Caco-2 (cell line): ENCODE measurements at regions not wholly inside any gene's neighbourhood (a gene's known extent, or its start where the extent isn't known, plus 50 kb on each side); places are given as distances from the start of the nearest gene placed in this dataset.

ENCODE experiments used
- BruUV-seq: library from RNA; stranded (reverse); fragments of 400-500 nt; replicated peaks from 2 replicates; lab custom pipeline; 2021; lab: Mats Ljungman, UMichigan
- CTCF ChIA-PET: fragments of 300-600 bp; sonication (Branson Sonifier 250); formaldehyde crosslinking; loops from one replicate; lab custom pipeline; 2022; ENCODE audit warnings: antibody characterized with exemption; lab: Charles Lee
- POLR2A ChIA-PET: fragments of 300-600 bp; sonication (Branson Sonifier 250); formaldehyde crosslinking; loops from one replicate; lab custom pipeline; 2022; ENCODE audit warnings: antibody characterized with exemption; lab: Charles Lee
- DNase-seq, 2 experiments: peaks; one replicate each; pipeline versions ENCODE4 v3.0.0 to v3.0.0-alpha.2; 2020 to 2022
- H3K27me3 ChIP-seq: replicated peaks from 2 replicates; pipeline ENCODE4 v1.6.0; 2011; ENCODE audit warnings: low read length; ENCODE audit not compliant: control insufficient read depth, insufficient read depth
- H3K36me3 ChIP-seq: 2 replicates; pipeline ENCODE4 v1.5.1; 2011; ENCODE audit warnings: low read length; ENCODE audit not compliant: control insufficient read depth, insufficient read depth
- H3K4me1 ChIP-seq: fragments of 250-450 bp; sonication (Bioruptor Pico); 2 replicates; pipeline ENCODE4 v1.5.1; 2020; ENCODE audit warnings: mild to moderate bottlenecking
- H3K4me3 ChIP-seq: 2 replicates; pipeline ENCODE4 v1.5.1; 2011; ENCODE audit warnings: low read depth, mild to moderate bottlenecking, control low read depth, low read length
- H3K9me3 ChIP-seq: fragments of 250-450 bp; sonication (Bioruptor Pico); 2 replicates; pipeline ENCODE4 v1.5.1; 2020; ENCODE audit warnings: mild to moderate bottlenecking, moderate library complexity
- H3K27ac Mint-ChIP-seq: one replicate; pipeline ENCODE4 v1.8.0; 2022; ENCODE audit warnings: mixed read lengths; ENCODE audit not compliant: unreplicated experiment
- H3K27me3 Mint-ChIP-seq: one replicate; pipeline ENCODE4 v1.8.0; 2022; ENCODE audit warnings: mixed read lengths; ENCODE audit not compliant: insufficient read depth, unreplicated experiment
- H3K36me3 Mint-ChIP-seq: one replicate; pipeline ENCODE4 v1.8.0; 2022; ENCODE audit warnings: mild to moderate bottlenecking, mixed read lengths; ENCODE audit not compliant: insufficient read depth, unreplicated experiment
- H3K4me1 Mint-ChIP-seq: one replicate; pipeline ENCODE4 v1.8.0; 2022; ENCODE audit warnings: low read depth, mixed read lengths; ENCODE audit not compliant: unreplicated experiment
- H3K4me3 Mint-ChIP-seq: one replicate; pipeline ENCODE4 v1.8.0; 2022; ENCODE audit warnings: mild to moderate bottlenecking, moderate library complexity, mixed read lengths; ENCODE audit not compliant: unreplicated experiment
- H3K9me3 Mint-ChIP-seq: one replicate; pipeline ENCODE4 v1.8.0; 2022; ENCODE audit warnings: mixed read lengths; ENCODE audit not compliant: unreplicated experiment
- CTCF ChIP-seq, 2 experiments: fragments of 200-600 bp in 1 of 2; IDR thresholded peaks; 1 replicate in 1 of 2; 2 replicates in 1 of 2; pipeline versions ENCODE4 v1.5.1 to v1.8.0; 2011 to 2022; ENCODE audit warnings: antibody characterized with exemption in 1 of 2, control low read depth in 1 of 2, inconsistent platforms in 1 of 2, low read depth in 1 of 2, low read length in 1 of 2, mild to moderate bottlenecking in 1 of 2, moderate library complexity in 1 of 2; ENCODE audit not compliant: insufficient read depth in 1 of 2, severe bottlenecking in 1 of 2, unreplicated experiment in 1 of 2
- intact Hi-C: fragments of 100-400 bp; cut with micrococcal nuclease; formaldehyde crosslinking; loops from one replicate; pipeline ENCODE4 v1.10.0; 2022; ENCODE audit not compliant: unreplicated experiment

- no TSS peak for BruUV-seq
- CTCF ChIA-PET = no interaction called here
- intact Hi-C loops = no loop called here
Measured at GRCh38 chr2:196584903-196585302, 54.6 kb upstream of the CCDC150 start.

GRCh38 chr2:196586511-196586991 is 53.0 kb upstream of the CCDC150 start:
- Histone ChIP-seq H3K36me3 (no peaks in the 10 kb centered on the region), H3K9me3 (no peaks in the 10 kb centered on the region), H3K4me1 (no peaks in the 10 kb centered on the region; the same call in 1 of the 2 replicates), H3K27me3 (no peaks in the 10 kb centered on the region; the same call in 1 of the 2 replicates), H3K4me3 (no peak overlapping the region)
- BruUV-seq = no TSS peak
- no peak for TF ChIP-seq CTCF (IDR thresholded peaks at IDR 0.05; ENCODE audit: insufficient read depth in 1 of 2, low read depth in 1 of 2, low read length in 1 of 2, severe bottlenecking in 1 of 2, unreplicated experiment in 1 of 2)
- CTCF ChIA-PET = no interaction called here
- Mint-ChIP-seq H3K36me3 (no peaks in the 10 kb centered on the region), H3K9me3 (no peaks in the 10 kb centered on the region), H3K27me3 (peaks cover 18% of the 10 kb centered on the region), H3K27ac (no peak overlapping the region), H3K4me1 (peaks cover under 1% of the 10 kb centered on the region), H3K4me3 (no peak overlapping the region)
- intact Hi-C loops = no loop called here
- DNase-seq = no peak
- POLR2A ChIA-PET = no interaction called here

More at GRCh38 chr2:196584903-196585302, 54.6 kb upstream of the CCDC150 start:
- no peak overlapping the region for H3K4me3 ChIP-seq
- no peak for DNase-seq
- no peaks in the 10 kb centered on the region; the same call in 1 of the 2 replicates for H3K27me3 ChIP-seq
- Mint-ChIP-seq H3K27ac (no peak overlapping the region), H3K36me3 (peaks cover 5% of the 10 kb centered on the region), H3K9me3 (no peaks in the 10 kb centered on the region), H3K4me3 (no peak overlapping the region), H3K27me3 (peaks cover 13% of the 10 kb centered on the region), H3K4me1 (no peaks in the 10 kb centered on the region)
- H3K9me3 ChIP-seq = no peaks in the 10 kb centered on the region
- H3K36me3 ChIP-seq = no peaks in the 10 kb centered on the region
- no peak for TF ChIP-seq CTCF (IDR thresholded peaks at IDR 0.05; ENCODE audit: insufficient read depth in 1 of 2, low read depth in 1 of 2, low read length in 1 of 2, severe bottlenecking in 1 of 2, unreplicated experiment in 1 of 2)
- POLR2A ChIA-PET = no interaction called here
- no peaks in the 10 kb centered on the region for H3K4me1 ChIP-seq

- intact Hi-C loops = no loop called here
- ChIA-PET CTCF (no interaction called here), POLR2A (no interaction called here)
- Mint-ChIP-seq H3K27me3 (peaks cover 22% of the 10 kb centered on the region), H3K27ac (no peak overlapping the region), H3K4me3 (no peak overlapping the region), H3K9me3 (no peaks in the 10 kb centered on the region), H3K4me1 (peaks cover 5% of the 10 kb centered on the region), H3K36me3 (no peaks in the 10 kb centered on the region)
- no TSS peak for BruUV-seq
- no peak for DNase-seq
- Histone ChIP-seq H3K36me3 (no peaks in the 10 kb centered on the region), H3K4me1 (peaks cover 4% of the 10 kb centered on the region; the same call in 1 of the 2 replicates), H3K27me3 (no peaks in the 10 kb centered on the region; the same call in 1 of the 2 replicates), H3K4me3 (no peak overlapping the region), H3K9me3 (no peaks in the 10 kb centered on the region)
- no peak for TF ChIP-seq CTCF (IDR thresholded peaks at IDR 0.05; ENCODE audit: insufficient read depth in 1 of 2, low read depth in 1 of 2, low read length in 1 of 2, severe bottlenecking in 1 of 2, unreplicated experiment in 1 of 2)
Measured at GRCh38 chr2:196587056-196587455, 52.5 kb upstream of the CCDC150 start.
